C4-2B (cell line): ENCODE measurements at regions not wholly inside any gene's neighbourhood (a gene's known extent, or its start where the extent isn't known, plus 50 kb on each side); places are given as distances from the start of the nearest gene placed in this dataset.

Experiments
- CTCF ChIP-seq: fragments of 450-650 bp; conservative IDR thresholded peaks from 2 replicates; pipeline ENCODE4 v1.5.1; 2017; ENCODE audit warnings: mild to moderate bottlenecking
- ZFX ChIP-seq: fragments of 450-650 bp; IDR thresholded peaks from 2 replicates; pipeline ENCODE4 v1.6.1; 2017

GRCh38 chr5:2093859-2094615, 211.3 kb upstream of the IRX4 start:
- TF ChIP-seq CTCF (no peak), ZFX (no peak)
